ENCODE measurements at regions not wholly inside any gene's neighbourhood (a gene's known extent, or its start where the extent isn't known, plus 50 kb on each side); places are given as distances from the start of the nearest gene placed in this dataset.

- Histone ChIP-seq H2BK20ac (ENCODE audit: low read depth, low read length, poor library complexity, severe bottlenecking) (no peak overlapping the region), H3K79me1 (ENCODE audit: insufficient read depth, low read depth, low read length, poor library complexity, severe bottlenecking) (no peaks in the 10 kb centered on the region), H3K9me3 (ENCODE audit: control insufficient read depth, low read depth, low read length) (no peaks in the 10 kb centered on the region), H3K18ac (ENCODE audit: insufficient read length, low read depth, low read length) (no peak overlapping the region), H3K4me2 (ENCODE audit: insufficient read depth, insufficient read length, low read length) (no peak overlapping the region), H3K4me1 (ENCODE audit: insufficient read depth, low read length) (no peaks in the 10 kb centered on the region), H3K56ac (ENCODE audit: insufficient read length, low read depth, low read length) (no peak overlapping the region), H3K23ac (ENCODE audit: insufficient read length, low read depth, low read length) (no peak overlapping the region), H3K27ac (ENCODE audit: insufficient read length, low read depth, low read length) (no peak overlapping the region), H3K9ac (ENCODE audit: extremely low read depth, insufficient read length, low read length) (no peak overlapping the region), H2AK5ac (ENCODE audit: insufficient read length, low read length) (no peak overlapping the region), H4K20me1 (ENCODE audit: control insufficient read depth, insufficient read depth, insufficient read length) (no peaks in the 10 kb centered on the region), H3K79me2 (ENCODE audit: insufficient read depth, low read length) (no peaks in the 10 kb centered on the region; the same call in 1 of the 2 replicates), H2BK15ac (ENCODE audit: low read depth, low read length) (no peak overlapping the region), H3T11ph (ENCODE audit: low read length) (no peak overlapping the region), H4K91ac (ENCODE audit: insufficient read length, low read depth, low read length) (no peak overlapping the region), H4K5ac (ENCODE audit: insufficient read length, low read depth, low read length) (no peak overlapping the region), H2AFZ (ENCODE audit: low read length) (no peak overlapping the region), H3K27me3 (ENCODE audit: insufficient read depth, low read length) (no peaks in the 10 kb centered on the region), H2BK5ac (ENCODE audit: insufficient read length, low read length) (no peak overlapping the region), H3K23me2 (ENCODE audit: insufficient read length, low read depth, low read length, poor library complexity, severe bottlenecking) (no peaks in the 10 kb centered on the region), H4K8ac (replicated peaks; ENCODE audit: insufficient read length, low read depth, low read length) (no peak overlapping the region), H3K14ac (ENCODE audit: insufficient read depth, low read length) (no peak overlapping the region), H2BK120ac (ENCODE audit: low read depth, low read length, poor library complexity, severe bottlenecking) (no peak overlapping the region), H3K4ac (ENCODE audit: low read depth, low read length) (no peak overlapping the region), H2BK12ac (ENCODE audit: insufficient read length, low read depth, low read length) (no peak overlapping the region)
- DNase-seq = no peak
- Mint-ChIP-seq H3K36me3 (ENCODE audit: insufficient read depth in 1 of 3, low read depth in 3 of 3) (no peaks in the 10 kb centered on the region), H3K4me3 (no peak overlapping the region), H3K4me1 (no peaks in the 10 kb centered on the region), H3K27me3 (ENCODE audit: low read depth) (no peaks in the 10 kb centered on the region), H3K9me3 (no peaks in the 10 kb centered on the region), H3K27ac (peak overlapping the region in 1 of 3 experiments; percentile 85; a peak in 1 of 7 replicates)
- WGBS (ENCODE audit: extremely low coverage, insufficient read length, low lambda C conversion rate) = no CpG with 5 or more reads among the region's 1 CpG
- TF ChIP-seq CTCF (conservative IDR thresholded peaks at IDR 0.05) = no peak
These were observed 66.3 kb upstream of the CAV2 start for GRCh38 chr7:116433246-116433645.

Measured in H9 (cell line).